Nephron (organoid): ENCODE measurements at regions not wholly inside any gene's neighbourhood (a gene's known extent, or its start where the extent isn't known, plus 50 kb on each side); places are given as distances from the start of the nearest gene placed in this dataset.

Source experiments
- H3K27ac Mint-ChIP-seq, 3 experiments: 2 replicates each; pipeline ENCODE4 v1.8.0; 2020; ENCODE audit warnings: mixed read lengths in 3 of 3, mild to moderate bottlenecking in 2 of 3, moderate library complexity in 1 of 3
- H3K27me3 Mint-ChIP-seq: 2 replicates; pipeline ENCODE4 v1.8.0; 2021; ENCODE audit warnings: low read depth, mild to moderate bottlenecking, moderate library complexity, mixed read lengths
- H3K36me3 Mint-ChIP-seq: 2 replicates; pipeline ENCODE4 v1.8.0; 2020; ENCODE audit warnings: low read depth, mixed read lengths
- H3K4me1 Mint-ChIP-seq: 2 replicates; pipeline ENCODE4 v1.8.0; 2020; ENCODE audit warnings: mixed read lengths
- H3K4me3 Mint-ChIP-seq, 3 experiments: 2 replicates each; pipeline ENCODE4 v1.8.0; 2020; ENCODE audit warnings: mild to moderate bottlenecking in 3 of 3, mixed read lengths in 3 of 3, moderate library complexity in 2 of 3
- H3K9me3 Mint-ChIP-seq: 2 replicates; pipeline ENCODE4 v1.8.0; 2020; ENCODE audit warnings: mixed read lengths
- CTCF ChIP-seq, 3 experiments: fragments of 200-600 bp; sonication (generic); IDR thresholded peaks; one replicate each; pipeline ENCODE4 v1.5.0; 2021; ENCODE audit warnings: antibody characterized with exemption in 3 of 3; ENCODE audit not compliant: unreplicated experiment in 3 of 3

- H3K9me3 Mint-ChIP-seq = no peaks in the 10 kb centered on the region
- H3K27ac Mint-ChIP-seq = peak overlapping the region; percentile 88 to 95 (median 92)
- H3K36me3 Mint-ChIP-seq = no peaks in the 10 kb centered on the region
- peaks cover 45% of the 10 kb centered on the region for H3K4me1 Mint-ChIP-seq
- TF ChIP-seq CTCF (IDR thresholded peaks at IDR 0.05; ENCODE audit: unreplicated experiment in 3 of 3) = no peak
- peak overlapping the region in 2 of 3 experiments; percentile 47 to 50 for H3K4me3 Mint-ChIP-seq
- no peaks in the 10 kb centered on the region for H3K27me3 Mint-ChIP-seq
Measured at GRCh38 chr3:147758771-147759170, 349.6 kb downstream of the ZIC1 start.

DNA sequence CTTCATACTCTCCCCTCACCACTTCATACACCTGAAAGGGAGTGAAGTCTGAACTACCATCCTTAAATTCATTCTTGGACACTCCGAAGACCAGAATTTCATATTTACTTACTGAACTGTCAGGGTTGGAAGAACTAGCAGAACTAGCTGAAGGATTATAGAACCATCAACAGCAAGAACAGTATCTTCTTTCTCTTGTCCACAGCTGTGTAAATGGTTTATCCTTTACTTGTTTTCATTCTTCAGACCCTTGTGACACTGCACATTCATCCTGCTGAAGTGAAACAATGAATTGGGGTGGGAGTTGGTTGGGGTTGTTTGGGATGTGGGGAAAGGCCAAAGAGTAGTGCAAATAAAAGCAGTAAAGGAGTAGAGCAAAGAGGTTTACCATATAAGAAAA is 350.9 kb downstream of the ZIC1 start:
- no peak for TF ChIP-seq CTCF (IDR thresholded peaks at IDR 0.05; ENCODE audit: unreplicated experiment in 3 of 3)
- H3K36me3 Mint-ChIP-seq = no peaks in the 10 kb centered on the region
- no peaks in the 10 kb centered on the region for H3K9me3 Mint-ChIP-seq
- no peak overlapping the region for H3K4me3 Mint-ChIP-seq
- peaks cover 45% of the 10 kb centered on the region for H3K4me1 Mint-ChIP-seq
- H3K27ac Mint-ChIP-seq = peak overlapping the region; percentile 14 to 88 (median 16)
- no peaks in the 10 kb centered on the region for H3K27me3 Mint-ChIP-seq

DNA sequence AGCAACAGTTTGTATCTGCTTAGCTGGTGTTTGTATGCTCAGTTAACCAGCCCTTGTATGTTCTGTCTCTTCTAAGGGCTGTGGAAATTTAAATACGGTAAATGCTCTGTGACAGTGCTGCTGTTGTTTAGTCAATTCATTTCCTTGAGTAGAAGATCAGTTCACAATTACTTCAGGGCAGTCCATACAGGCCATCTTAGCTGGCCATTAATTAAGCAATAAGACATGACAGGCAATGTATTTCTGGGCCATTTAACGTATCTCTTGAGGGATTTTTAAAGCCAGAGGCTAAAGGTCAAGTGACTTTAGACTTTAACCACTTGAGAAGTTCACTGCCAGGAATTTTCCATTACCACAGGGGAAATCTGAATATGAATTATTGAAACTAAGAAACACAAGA is 351.8 kb downstream of the ZIC1 start:
- Mint-ChIP-seq H3K4me3 (no peak overlapping the region), H3K36me3 (no peaks in the 10 kb centered on the region), H3K4me1 (peaks cover 45% of the 10 kb centered on the region), H3K27me3 (no peaks in the 10 kb centered on the region), H3K27ac (peak overlapping the region; percentile 10 to 75 (median 52)), H3K9me3 (no peaks in the 10 kb centered on the region)
- no peak for TF ChIP-seq CTCF (IDR thresholded peaks at IDR 0.05; ENCODE audit: unreplicated experiment in 3 of 3)

- no peak overlapping the region for H3K4me3 Mint-ChIP-seq
- H3K4me1 Mint-ChIP-seq = peaks cover 11% of the 10 kb centered on the region
- H3K36me3 Mint-ChIP-seq = no peaks in the 10 kb centered on the region
- no peak overlapping the region for H3K27ac Mint-ChIP-seq
- H3K27me3 Mint-ChIP-seq = peaks cover 4% of the 10 kb centered on the region
- H3K9me3 Mint-ChIP-seq = no peaks in the 10 kb centered on the region
- TF ChIP-seq CTCF (IDR thresholded peaks at IDR 0.05; ENCODE audit: unreplicated experiment in 3 of 3) = no peak
Measured at GRCh38 chr3:147773116-147773630, 364.0 kb downstream of the ZIC1 start.

DNA sequence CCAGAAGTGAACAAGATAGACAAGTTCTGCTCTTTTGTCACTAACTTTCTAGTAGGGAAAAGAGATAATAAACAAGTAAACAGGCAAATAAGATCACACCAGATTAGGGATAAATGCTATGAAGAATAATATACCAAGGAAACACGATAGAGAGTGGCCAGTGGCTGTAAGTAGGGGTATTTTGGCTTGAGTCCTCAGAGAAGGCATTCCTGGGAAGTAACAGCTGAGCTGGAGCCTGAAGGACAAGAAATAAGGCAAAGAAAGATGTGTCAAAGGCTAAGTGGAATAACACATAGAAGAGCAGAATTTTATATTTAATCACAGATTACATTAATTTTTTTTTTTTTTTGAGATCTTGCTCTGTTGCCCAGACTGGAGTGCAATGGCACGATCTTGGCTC is 366.2 kb downstream of the ZIC1 start:
- Mint-ChIP-seq H3K36me3 (no peaks in the 10 kb centered on the region), H3K9me3 (no peaks in the 10 kb centered on the region), H3K27ac (no peak overlapping the region), H3K27me3 (peaks cover 3% of the 10 kb centered on the region), H3K4me3 (no peak overlapping the region), H3K4me1 (peaks cover 11% of the 10 kb centered on the region)
- TF ChIP-seq CTCF (IDR thresholded peaks at IDR 0.05; ENCODE audit: unreplicated experiment in 3 of 3) = no peak

DNA sequence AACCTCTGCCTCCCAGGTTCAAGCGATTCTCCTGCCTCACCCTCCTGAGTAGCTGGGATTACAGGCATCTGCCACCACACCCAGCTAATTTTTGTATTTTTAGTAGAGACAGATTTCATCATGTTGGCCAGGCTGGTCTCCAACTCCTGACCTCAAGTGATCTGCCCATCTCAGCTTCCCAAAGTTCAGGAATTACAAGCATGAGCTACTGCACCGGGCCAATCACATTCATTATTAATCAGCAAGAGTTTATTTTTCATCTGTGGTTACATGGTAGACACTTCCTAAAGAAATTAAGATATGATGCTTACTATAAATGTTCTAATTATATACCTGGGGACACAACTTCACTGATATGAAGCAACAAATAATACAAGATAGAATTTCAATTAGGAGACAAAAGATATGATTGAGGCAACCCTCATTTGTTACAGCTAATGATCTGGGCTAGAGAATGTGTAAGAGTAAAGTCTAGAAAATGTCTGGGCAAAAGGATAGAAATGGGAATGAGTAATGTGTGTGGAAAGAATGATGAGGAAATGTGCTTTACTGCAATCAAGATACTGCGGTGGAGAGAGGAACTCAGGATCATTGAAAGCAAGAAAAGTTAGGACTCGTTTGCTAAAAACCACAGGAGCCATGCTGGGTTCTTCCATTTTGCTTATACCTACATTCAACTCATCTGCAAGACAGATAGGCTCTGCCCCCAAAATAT is 366.8 kb downstream of the ZIC1 start:
- Mint-ChIP-seq H3K27me3 (peaks cover 3% of the 10 kb centered on the region), H3K27ac (no peak overlapping the region), H3K36me3 (no peaks in the 10 kb centered on the region), H3K9me3 (no peaks in the 10 kb centered on the region), H3K4me1 (peaks cover 11% of the 10 kb centered on the region), H3K4me3 (no peak overlapping the region)
- no peak for TF ChIP-seq CTCF (IDR thresholded peaks at IDR 0.05; ENCODE audit: unreplicated experiment in 3 of 3)
